NOMO-1 (cell line): ENCODE measurements at regions not wholly inside any gene's neighbourhood (a gene's known extent, or its start where the extent isn't known, plus 50 kb on each side); places are given as distances from the start of the nearest gene placed in this dataset.

Experiments used
- DNase-seq, 2 experiments: peaks; one replicate each; lab custom pipeline; 2025; ENCODE audit not compliant: unreplicated experiment in 2 of 2; lab: John Stamatoyannopoulos, UW

DNA sequence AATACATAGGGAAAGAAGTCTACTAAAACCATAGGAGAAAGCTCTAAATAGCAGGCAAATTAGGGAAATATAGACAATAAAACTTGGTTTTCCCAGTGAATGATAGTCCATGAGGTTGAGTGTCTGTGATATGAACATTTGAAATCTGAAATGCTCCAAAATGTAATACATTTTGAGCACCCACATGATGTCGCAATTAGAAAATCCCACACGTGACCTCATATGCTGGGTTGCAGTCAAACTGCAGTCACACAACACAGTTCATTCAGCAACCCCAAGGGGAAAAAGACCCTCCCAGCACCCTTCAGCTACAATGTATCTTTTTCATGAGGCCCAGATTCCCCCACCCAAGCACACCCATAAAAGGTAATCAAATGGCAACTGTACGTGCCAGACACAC is 155.6 kb downstream of the BTC start:
- DNase-seq, result no peak

DNA sequence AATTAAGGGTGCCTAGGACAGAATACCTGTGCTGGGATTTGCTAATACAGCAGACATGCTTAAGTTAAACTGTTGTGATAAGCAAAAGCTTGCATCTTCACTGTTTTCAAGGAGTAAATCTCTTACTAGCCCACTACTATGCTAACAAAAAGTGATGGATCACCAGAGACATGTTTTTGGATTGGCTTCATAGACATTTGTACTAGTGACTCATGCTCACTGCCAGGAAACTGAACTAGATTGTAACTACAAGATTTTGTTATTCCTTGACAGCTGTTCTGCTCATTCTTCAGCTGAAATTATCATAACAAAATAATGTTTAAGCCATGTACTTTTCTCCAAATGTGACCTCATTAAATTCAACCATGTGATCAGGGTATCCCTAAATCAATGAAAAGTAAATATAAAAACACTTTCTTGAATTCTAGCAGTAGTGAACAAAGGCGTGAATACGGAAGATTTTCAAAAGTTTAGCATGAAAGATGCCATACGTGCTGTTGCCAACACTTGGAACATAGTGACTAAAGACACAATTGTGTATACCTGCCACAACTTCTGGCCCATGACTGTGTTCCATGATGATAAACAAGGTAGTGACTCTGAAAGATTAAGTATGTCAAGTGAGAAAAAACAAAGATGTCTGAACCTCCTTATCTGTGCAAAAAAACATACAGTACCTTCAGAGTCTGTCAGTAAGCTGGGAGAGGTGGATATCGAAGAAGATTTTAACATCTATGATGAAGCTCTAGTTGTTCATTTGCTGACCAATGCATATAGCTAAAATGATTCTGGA is 154.0 kb downstream of the BTC start:
- DNase-seq, result no peak

GRCh38 chr4:74642006-74642405 is 152.3 kb downstream of the BTC start:
- DNase-seq, result peak in 1 of 2 experiments; percentile 43

GRCh38 chr4:74649193-74649592 is 145.1 kb downstream of the BTC start:
- no peak for DNase-seq

DNA sequence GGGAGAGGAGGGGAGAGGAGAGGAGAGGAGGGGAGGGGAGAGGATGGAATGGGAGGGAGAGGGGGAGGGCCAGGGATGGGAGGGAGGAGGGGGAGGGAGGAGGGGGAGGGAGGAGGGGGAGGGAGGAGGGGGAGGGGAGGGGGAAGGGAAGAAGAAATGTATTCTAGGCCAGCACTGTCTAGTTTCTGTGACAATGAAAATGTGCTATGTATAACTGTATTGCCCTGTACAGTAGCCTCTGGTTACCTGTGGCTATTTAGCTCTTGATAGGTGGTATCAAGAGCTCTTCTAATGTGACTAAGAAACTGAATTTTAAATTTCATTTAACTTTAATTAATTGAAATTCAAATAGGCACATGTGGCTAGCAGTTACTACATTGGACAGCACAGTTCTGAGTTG is 143.1 kb downstream of the BTC start:
- no peak for DNase-seq

DNA sequence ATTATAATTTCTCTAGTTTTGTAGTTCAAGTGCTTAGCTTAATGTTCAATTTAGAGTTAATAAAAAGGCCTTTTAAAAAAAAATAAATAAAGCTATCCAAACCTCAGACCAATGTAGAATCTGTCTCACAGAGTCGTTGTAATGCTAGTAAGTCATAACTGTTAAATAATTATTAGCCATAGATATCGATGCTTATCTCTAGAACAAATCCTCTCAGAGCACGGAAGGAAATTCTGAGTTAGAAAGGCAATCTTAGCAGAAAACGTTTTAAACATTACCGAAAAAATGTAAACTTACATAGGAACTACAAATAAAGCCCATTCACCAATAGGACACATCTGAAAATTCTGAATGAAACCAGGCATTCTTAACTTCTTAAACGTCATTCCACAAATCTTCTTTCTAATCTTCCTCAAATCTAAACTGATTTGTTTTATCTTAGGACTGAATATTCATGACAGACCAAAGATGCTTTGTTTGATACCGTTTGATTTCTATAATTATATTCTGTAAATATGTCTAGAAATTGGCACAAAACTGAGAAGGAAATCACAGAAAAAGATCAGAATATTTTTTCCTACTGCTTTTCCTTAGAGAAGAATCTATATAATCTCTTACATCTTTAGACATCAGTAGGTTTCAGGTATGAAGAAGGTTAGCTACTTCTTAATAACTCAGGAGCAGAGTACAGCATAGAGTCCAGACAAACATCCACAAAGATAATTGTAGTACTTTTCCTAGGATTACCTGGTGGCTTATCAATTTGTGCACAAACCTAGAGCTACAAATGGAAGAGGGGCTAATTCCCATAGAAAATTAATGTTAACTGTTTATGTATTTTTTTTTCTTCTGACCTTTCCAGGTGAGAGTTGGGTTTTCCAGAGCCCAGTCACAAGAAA is 140.7 kb downstream of the BTC start:
- DNase-seq, result no peak

DNA sequence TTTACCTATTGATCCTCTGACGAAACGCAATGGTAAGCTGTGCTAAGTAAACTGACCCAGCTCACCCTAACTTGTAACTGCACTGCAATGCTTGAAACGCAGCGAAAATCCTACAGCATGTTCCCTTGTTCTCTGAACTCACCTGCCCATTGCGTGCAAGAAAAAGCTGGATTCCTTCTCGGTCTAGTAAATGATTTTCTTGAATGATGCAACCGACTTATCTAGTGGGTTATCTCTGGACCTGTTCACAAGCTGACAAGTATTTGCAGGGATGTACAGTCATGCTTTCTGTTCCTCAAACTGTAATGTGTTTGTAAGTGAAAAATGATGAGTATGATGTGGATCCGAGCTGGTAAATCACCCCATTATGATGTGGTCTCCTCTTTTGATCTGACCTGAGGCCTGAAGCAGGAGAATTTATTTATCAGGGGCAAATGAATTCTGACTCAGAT is 140.1 kb downstream of the BTC start:
- peak; percentile 61 to 96 for DNase-seq

DNA sequence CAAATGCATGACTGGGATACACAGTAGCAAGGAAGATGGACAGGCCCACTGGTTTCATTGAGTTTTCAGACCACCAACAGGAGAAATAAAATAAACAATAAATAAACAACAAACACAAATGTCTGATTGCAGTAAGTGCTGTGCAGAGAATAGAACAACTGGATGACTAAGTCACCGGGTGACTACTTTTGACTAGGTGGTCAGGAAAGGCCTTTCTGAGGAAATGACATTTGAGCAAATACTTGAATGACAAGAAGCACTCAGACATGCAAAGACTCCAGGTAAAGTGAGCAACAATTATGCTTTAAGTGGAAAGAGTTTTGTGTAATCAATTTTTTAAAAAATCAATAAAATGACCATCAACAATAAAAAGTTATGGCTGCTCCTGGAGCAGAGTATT is 137.7 kb downstream of the BTC start:
- DNase-seq, result no peak

- DNase-seq, result peak; percentile 46 to 67
Observed at GRCh38 chr4:74658116-74658515, 136.2 kb downstream of the BTC start.

GRCh38 chr4:74659576-74660411 is 134.5 kb downstream of the BTC start:
- peak; percentile 15 to 57 for DNase-seq

GRCh38 chr4:74660866-74661265 is 133.5 kb downstream of the BTC start:
- DNase-seq, result no peak

DNA sequence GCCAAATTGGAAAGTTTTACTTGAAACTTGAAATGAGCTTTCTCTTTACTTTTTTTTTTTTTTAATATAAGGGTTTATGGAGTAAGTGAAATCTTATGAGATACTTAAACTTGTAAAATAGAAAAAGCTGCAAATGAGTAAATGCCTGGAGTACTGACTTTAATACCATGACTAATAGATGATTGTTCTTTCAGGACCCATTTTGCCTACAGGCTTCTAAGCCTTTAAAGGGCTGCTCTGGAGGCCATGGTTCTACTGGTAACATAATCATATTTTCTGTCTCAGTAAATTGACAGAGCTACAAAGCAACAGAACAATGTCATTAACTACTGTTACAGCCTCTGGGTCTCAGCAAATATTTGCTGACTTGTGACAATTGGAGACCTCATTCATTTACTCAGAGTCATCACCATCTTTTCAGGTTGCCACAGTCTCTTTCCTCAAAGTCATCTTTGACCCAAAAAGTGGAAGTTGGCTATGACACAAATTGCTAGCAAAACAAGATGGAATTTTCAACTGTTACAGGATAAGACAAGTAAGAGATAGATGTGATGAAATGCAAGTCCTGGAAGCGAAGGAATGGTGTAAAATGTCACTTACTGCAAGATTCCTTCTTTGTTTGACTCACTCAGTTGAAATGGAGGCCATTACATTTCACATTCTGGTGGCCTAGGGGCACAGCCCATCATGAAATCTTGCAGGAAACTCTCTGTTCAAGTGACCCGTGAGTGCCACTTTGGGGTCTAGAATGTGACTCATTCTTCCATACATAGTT is 132.7 kb downstream of the BTC start:
- no peak for DNase-seq

GRCh38 chr4:74663631-74664030 is 130.7 kb downstream of the BTC start:
- DNase-seq, result no peak

- no peak for DNase-seq
Observed at GRCh38 chr4:74665346-74665745, 129.0 kb downstream of the BTC start.

- DNase-seq, result peak in 1 of 2 experiments; percentile 38
Observed at GRCh38 chr4:74665876-74666275, 128.4 kb downstream of the BTC start.

DNA sequence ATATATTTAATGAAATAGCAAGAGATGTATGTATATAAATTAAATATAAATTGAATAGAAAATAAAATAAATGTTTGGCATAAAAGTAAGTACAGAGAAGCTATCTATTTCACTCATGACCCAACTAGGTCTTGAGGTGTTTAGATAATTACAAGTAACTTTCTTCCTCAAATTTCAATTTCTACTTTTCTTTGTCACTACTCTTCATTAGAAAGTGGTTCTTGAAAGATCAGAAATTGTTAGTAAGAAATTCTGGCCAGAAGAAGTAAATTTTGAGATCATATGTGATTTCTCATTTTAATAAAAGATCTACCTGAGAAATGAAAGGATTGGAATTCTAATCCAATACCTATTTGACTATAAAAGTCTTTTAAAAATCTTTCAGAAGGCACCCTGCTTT is 126.9 kb downstream of the BTC start:
- DNase-seq, result no peak

- no peak for DNase-seq
Observed at GRCh38 chr4:74667944-74668343, 126.4 kb downstream of the BTC start.

GRCh38 chr4:74669702-74670101 is 124.6 kb downstream of the BTC start:
- no peak for DNase-seq

- no peak for DNase-seq
Observed at GRCh38 chr4:74670583-74670982, 123.7 kb downstream of the BTC start.

DNA sequence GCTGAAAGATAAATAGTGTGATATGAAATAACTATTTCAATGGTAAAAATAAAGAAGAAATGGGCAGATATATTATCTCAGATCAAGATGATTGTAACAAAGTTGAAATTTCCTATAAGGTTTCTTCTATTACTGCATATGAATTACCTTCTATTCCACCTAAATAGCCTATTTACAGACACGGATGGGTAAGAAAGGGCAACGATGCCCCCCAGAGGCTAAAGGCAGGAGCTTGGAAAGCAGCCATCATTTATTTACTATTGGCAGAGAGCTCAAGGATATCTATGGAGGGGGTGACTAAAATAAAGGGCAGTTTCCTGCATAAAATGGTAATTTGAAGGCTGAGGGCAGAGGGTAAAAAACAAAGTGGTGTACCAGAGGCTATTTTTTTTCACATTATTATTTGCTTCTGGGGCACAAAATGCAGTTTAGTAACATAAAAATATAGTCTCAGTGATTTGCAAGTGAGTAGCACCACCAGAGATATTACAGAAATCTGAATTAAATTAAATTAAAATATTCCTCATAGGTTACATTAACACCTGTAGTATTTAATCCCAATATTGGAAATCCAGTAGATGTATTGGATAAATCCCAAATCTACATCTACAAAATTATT is 123.1 kb downstream of the BTC start:
- DNase-seq, result peak; percentile 66
